ENCODE measurements at regions not wholly inside any gene's neighbourhood (a gene's known extent, or its start where the extent isn't known, plus 50 kb on each side); places are given as distances from the start of the nearest gene placed in this dataset.

DNA sequence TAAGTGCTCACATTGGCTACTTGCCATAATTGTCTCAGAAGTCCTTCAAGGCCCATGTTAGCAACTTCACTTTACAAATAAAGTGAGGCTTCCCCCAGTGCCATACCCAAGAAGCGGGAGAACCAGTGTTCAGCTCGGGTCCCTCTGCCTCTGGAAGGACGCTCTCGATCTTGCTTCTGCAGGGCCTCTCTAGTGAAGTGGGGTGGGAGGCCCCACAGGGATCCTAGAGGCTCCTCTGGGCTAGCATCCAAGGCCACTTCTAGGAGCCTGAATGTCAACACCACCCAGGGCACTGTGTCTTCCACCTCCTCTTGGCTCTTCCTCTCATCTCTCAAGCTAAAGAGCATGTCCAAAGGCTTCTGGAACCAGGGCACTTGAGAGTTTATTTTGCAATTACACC is 282.5 kb downstream of the GADD45G start:
- no peak for DNase-seq

DNA sequence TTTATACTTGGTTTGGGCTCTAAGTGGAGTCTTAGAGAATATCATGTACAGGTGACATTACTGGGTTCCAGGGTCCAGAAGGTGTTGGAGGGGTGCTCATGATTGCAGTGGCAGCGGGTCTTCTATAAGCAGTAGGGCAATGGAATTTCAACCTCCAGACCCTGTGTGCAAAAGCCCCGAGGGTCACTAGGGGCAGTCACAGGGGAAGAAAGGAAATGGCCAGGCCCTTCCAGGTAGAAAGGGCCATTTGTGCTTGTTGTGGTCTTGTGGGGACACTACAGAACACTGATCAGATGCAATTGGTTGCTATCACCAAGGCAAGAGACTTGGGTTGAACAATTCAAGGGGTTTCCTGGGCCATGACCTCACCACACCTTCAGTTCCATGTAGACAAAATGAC is 283.4 kb downstream of the GADD45G start:
- DNase-seq = no peak

DNA sequence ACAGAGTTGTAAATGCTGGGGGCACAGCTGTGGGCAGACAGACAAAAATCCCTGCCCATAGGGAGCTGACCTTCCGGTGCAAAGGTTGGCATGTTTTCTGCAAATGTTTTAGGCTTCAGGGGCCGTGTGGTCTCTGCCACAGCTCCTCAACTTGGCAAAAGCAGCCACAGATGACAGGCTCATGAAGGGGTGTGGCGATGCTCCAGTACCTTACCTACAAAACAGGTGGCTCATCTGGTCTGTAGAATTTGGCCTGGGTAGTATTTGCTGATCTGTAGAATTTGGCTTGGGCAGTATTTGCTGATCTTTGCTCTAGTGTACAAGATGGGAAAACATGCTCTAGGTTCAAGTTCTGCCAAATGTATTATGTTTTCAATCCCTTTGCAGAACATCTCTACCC is 283.9 kb downstream of the GADD45G start:
- no peak for DNase-seq

DNA sequence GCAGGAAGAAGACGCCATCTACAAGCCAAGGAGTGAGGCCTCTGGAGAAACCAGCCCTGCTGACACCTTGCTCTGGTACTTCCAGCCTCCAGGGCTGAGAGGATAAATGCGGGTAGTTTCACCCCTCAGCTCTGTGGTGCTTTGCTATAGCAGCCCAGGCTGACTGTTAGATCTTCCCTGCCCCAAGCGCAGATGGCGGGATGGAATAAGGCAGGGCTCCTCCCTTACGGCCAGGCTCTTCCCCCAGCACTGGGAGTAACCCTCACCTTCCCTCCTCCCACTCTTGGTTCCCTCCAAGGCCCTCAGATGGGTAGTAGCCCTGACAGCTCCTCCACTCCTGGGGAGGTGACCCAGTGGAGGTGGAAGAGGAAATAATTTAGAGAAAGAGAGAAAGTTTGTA is 285.1 kb downstream of the GADD45G start:
- DNase-seq = no peak

DNA sequence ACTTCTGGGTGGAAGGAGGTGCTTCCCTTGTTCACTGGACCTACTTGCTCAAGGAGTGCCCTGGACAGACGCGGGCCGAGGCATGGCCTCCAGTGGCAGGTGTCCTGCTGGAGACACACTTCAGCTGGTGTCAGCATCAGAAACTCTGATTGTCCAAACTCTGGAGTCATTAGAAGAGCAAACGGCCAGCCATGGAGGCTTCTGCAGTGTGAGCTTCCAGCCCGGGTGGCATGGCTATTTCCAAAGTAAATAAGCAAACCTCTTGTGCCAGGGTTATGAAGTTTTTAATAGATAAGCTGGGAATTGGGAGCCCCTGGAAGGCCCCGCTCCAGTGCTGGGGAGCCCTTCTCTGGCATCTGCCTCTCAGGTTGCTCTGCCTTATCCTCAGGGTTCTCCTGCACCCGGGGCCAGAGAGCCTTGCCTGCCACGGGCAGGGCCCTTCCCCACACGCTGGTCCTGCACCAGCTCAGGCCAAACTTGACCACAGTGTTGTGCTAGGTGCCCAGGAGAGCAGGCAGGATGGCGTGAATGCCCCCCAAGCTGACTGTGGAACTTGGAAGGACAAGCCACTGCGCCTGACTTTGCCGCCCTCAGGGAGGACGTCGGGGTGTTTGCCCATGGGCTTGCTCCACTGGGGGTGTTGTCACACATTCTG is 285.6 kb downstream of the GADD45G start:
- DNase-seq = no peak

DNA sequence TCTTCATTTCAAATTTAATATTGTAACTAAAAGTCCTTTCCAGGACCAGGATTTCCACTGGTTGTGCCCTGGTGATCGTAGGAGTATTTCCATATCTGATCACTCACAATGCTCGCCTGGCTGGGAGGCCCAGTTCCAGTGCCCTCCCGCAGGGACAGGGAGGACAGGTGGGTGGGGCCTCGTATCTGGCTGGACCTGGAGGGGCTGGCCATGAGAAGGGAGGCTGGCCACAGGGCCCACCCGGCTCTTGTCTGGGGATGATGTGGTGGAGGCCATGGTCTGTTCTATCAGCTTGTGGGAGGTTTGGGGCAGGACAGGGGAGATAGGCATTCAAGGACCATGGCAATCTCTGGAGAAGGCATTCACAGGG is 286.4 kb downstream of the GADD45G start:
- no peak for DNase-seq

DNA sequence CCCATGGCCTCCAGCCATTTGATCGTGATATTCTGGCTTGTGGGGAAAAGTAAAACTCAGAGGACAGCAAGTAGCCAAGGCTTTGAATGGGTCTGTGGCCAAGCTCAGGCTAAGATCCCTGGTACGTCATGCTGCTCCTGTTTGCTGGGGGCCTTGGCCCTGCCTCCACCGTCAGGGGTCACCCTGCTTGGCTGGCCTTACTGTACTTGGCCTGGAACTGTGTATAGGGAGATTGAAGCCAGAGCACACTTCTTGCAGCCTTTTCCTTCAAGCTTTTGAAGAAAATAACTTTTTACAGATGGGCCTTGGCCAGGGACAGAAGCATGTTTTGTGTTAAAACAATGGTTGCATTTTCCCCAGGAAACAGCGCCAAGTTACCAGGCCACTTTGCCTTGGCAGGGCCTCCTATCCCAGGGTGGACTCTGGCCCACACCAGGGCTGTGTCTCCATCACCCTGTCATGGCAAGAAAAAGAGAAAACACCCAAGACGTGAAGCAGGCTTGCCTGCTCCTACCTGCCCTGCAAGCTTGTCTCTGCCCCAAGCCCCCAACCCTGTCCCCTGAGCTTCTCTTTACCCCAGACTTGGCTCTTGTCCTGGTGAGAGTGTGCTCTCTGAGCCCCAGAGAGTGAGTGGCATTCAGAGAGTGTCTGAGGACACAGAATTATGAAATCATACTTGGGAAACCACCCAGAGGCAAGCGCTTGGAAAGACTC is 286.9 kb downstream of the GADD45G start:
- no peak for DNase-seq

DNA sequence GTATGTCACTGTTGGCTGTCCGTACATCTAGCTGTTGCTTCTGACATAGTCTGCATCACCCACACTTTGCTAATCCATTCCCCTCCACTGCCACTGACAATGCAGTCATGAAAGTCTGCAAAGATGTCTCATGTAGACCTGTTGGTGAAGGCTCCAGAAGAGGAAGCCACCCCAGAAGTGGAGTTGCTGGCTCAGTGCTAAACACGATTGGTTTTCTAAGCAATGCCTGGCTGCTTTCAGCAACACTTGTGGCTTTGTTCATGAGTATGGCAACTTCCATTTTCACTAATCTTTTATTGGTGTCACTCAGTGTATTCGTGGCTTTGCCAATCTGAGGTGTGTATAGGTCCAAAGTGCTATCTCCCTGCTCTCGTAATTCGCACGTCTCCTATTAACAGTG is 288.1 kb downstream of the GADD45G start:
- no peak for DNase-seq

DNA sequence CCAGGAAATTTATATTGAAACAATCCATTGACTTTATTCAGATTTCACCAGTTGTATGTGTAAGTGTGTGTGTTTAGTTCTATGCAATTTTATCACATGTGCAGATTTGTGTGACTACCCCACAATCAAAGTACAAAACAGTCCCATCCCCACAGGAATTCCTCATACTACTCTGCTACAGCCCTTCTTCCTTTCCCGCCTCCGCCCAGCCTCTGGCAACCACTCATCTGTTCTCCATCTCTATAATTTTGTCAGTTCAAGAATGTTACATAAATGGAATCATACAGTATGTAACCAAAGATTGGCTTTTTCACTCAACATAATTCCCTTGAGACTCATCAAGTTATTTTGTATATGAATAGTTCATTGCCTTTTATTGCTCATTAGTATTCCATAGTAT is 289.1 kb downstream of the GADD45G start:
- no peak for DNase-seq

DNA sequence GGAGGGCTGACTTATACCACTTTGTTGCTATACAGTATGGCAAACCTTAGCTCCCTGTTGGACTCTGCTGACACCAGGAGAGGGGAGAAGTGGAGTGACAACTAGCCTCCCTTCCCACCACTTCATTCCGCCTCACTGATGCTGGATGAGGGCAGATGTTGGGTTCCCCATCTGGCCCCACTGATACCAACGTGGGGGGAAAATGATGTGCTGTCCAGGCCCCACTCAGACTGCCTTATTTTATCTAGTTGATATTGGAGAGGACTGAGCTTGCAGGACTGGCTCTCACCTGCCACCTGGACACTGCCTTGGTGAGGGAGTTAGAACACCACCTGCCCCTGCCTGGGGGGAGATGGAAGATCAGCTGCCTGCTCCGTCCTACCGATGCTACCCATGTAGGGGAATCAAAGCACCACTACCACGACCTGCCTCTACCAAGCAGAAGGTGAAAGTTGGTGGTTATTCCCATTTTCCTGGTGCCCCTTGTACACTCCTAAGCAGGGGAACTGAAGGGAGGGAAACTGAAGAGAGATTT is 292.1 kb downstream of the GADD45G start:
- DNase-seq = no peak

DNA sequence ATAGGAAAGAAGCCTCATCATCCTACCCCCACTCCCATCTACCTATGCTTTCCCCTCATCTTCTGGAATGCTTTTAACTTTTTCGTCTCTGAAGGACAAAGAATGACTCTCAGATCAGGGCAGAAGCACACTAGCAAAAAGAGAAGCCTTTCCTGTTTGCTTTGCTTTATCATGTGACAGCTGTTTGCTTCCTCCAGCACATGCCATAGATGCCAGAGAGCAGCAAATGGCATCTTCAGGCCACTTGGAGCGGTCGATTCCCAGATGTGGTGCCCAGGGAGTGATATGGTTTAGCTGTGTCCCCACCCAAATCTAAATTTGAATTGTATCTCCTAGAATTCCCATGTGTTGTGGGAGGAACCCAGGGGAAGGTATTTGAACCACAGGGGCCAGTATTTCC is 294.8 kb downstream of the GADD45G start:
- DNase-seq = no peak

DNA sequence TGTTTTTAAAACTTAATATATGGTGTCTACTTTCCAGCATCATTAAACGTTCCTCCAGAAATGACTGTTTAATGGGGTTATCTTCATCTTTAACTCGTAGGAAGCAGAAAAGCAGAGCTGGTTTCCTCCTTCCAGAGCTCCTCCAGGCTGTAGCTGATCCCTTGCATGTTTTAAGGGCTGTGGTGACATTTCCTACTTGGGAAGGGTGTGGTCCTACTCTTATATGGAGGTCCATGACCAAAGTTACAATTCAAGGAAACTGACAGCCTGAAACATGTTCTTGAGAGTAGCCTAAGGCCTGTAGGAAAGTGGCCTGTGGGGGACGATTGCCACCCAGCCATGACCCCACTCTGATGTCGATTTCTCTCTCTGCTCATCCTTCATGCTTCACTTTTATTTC is 297.1 kb downstream of the GADD45G start:
- no peak for DNase-seq

DNA sequence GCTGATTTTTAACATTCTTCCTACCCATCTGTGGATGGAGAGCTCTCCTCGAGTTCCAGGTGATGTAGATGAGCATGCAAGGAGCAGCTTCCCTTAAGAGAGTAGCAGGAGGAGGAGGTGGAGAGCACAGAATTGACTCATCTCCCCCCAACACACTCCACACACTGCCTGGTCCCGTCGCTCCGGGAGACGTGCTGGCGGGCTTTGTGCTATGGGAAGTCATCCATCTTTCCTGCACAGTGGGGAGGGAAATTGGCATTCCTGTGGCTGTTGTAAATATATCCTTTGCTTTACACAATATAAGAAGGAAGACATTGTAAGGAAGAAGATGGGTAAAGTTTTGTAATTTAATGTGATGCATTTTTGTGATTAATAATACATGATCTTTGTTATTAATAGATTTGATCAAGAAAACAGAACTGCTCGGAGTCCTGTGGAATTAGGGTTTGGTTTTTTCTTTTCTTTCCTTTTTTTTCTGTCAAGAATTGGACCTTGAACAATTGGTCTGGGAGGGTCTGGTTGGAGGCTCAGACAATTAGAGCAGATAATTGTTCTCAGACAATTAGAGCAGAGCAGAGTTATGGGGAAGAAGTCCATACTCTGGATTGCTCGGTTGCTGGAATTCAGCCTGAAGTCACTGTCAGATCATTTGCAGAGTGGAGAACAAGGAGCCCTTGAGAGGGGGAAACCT is 297.8 kb downstream of the GADD45G start:
- peak; percentile 64 for DNase-seq

DNA sequence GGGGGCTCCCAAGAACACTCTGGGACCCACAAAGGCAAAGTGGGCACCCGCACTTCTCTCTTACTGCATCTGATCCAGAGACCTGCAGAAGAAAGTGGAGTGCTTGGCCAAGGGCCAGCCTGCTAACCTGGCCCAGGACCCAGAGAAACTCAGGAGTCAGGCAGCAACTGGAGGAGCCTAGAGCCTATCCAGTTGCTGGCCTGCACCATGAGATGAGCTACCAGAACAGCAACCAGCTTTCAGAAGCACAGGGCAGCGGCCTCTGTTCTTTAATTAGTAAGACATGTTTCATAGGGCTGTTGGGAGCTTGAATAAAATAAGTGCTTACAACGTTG is 298.3 kb downstream of the GADD45G start:
- no peak for DNase-seq

DNA sequence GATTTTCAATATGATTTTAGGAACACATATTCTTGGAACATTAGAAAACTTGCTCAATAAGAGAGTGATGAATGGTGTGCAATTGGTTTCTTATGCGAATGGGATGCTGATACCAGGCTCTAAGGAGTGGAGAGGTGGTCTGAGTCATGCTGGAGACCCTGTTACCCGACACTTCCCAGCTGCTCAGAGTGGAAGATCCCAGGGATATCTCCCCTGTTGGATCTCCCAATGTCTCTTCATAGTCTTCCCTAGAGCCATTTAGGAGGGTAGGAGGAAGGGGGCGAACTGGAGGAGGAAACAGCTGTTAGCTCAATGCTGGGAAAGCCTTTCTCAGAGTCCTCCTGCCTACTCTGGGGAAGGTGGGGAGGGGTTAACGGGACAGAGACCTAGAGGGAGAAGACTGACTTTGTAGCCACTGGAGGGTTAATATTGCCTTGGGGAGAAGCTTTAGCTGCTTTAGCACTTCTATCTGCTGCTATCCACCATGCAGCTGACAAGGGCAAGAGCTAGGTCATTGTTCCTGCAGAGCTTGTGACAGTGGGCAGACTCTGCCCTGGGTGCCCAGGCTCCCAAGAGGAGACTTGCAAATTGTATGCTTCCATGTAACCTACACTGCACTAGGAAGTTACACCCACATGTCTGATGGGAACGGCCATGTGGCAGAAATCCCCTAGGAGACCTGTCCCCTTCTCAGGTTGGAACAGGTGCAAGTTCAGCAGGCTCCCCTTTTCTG is 301.0 kb downstream of the GADD45G start:
- DNase-seq = no peak

DNA sequence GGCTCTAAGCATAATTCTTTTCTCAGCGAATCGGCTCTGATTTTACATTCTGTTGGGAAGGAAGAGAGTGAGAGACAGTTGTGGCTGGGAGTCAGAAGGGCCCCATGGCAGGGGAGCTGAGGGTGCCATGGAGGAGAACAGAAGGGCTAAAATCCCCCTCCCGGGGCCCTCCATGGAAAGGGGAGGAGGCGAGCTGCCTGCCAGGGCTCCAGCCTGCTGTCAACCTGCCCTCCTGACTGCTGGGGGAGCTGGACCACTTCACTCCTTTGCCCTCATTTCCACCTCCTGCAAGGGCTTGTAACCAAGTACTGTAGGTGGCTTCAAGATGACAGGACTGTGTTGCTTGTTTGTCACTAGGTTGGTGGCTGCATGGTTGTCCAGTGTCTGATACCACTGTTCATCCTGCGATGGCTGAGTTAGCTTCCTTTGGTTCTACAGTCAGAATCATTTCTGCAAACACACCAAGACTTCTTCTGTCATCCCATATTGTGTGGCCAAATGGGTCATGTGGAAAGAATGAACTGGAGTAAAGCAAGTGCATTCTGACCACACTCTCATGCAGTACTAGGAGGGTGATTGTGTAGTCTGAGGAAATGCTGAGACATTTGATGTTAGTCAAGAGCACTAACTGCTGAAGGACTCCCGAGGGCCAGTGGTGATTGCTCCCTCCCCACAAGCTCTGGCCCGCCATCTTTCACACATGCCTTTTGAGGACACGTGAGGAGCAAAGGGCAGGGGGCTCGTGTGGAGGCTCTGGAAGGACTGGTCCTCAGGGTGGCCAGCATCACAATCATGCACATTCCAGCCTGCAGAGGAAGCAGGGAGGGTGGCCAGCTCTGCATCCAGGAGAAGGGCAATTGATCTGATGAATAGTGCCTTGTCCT is 307.2 kb downstream of the GADD45G start:
- peak; percentile 25 for DNase-seq

DNA sequence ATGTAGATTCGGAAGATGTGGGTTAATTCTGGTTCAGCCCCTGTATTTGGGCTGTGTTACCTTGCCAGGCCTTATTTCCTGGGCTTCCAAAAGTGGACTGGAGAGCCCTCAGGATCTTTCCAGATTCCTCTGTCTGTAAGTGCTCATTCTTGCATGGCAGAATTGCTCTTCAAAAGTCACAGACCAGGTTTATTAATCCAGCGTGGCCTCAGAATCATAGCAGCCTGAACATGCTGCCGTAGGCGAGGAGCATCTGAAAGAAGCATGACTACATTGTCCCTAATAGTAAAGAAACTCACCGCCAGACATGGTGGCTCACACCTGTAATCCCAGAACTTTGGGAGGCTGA is 307.8 kb downstream of the GADD45G start:
- DNase-seq = no peak

DNA sequence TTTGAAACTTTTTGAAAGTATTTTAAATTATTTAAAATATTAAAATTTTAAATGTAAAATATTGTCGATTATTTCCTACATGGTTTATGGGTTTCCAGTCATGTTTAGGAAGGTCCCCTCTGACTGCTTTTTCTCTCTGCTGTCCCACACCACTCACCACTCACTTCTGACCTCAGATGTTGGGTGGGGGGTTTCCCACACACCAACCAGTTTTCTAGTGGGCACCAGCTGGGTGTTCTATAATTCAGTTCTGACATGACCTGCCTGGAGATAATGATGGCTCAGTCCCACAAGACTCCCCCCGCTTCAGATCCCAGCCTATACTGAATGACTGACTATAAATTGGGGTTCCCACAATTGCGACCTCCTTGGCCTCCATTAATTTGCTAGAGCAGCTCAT is 310.4 kb downstream of the GADD45G start:
- no peak for DNase-seq

DNA sequence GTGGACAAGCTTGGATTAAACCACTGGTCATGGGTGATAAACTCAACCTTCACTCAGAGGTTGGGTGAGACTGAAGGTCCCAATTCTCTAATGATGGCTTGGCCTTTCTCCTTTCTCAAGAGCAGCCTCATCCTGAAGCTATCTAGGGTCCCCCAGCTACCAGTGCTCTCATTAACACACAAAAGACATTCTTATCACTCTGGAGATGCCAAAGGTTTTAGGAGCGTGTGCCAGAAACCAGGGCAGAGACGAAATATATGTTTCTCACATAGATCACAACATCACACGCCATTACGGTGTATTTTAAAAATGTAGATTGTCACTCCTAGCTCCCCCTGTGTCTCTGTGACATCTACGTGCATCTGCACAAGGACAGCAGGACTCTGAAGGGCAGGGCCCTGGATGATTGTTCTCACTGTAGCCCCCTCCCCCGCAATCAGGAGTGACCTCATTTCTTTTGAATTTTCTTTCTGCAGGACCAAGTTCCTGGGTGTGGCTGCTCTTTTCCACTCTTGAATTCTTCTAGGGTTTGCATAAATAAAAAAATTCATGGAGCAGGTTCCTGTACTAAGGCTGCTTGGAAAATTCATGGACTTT is 311.3 kb downstream of the GADD45G start:
- peak; percentile 56 for DNase-seq

DNA sequence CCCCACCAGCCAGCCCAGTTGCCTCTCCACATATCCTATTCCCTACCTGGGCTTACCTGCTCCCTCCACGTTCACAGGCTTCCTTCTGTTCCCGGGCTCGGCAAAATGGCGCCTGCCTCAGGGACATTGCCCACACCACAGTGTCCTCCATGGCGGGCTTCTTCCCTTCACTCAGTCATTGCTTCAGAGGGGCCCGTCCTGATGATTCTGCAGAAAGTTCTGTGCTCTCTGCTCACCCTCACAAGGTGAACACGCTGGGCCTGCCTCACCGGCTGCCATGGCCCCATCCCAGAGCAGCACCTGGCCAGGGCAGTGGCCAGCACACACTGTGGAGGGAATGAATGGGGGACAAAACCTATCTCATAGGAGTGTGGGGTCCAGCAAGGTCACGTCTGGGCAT is 313.0 kb downstream of the GADD45G start:
- DNase-seq = no peak

DNA sequence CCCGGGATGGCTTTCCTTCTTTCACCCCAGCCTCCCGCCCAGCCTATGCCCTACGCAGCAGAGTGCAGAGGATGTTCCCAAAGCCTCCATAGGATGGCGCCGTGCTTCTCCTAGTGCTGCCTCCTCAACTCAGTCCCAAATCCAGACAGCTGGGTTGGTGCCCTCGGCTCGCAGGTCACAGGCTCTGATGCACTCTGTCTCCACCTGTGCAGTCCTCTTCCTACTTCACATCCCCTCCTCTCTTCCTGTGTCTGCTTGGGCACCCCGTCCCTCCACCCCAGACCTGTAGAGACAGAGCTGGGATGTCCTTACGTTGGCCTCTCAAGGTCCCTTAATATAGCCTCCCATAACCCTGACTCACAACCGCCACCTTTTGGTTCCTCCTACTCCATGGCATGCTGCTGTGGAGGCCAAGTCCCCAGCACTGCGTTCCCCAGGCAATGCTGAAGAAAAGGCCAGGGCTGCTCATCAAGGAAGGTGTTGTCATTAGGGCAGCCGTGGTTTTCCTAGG is 314.4 kb downstream of the GADD45G start:
- peak; percentile 32 for DNase-seq

DNA sequence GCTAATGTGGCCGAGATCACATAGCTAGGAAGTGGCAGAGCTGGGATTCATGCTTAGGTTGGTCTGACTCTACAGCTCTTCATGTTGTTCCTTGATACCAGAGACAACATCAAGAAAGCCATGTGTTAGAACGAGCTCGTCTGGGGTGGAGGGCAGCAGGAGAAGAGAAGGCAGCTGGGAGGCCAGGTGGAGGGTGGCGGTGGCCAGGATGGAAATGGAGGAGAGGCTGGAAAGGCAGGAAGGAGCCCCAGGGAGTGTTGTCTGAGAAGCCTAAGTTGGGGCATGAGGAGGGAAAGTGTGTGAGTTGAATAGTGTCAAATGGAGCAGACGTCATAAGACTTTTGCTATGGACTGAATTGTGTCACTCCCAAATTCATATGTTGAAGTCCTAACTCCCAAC is 315.3 kb downstream of the GADD45G start:
- DNase-seq = peak; percentile 13
